ENCODE measurements at regions not wholly inside any gene's neighbourhood (a gene's known extent, or its start where the extent isn't known, plus 50 kb on each side); places are given as distances from the start of the nearest gene placed in this dataset.
"Not testable (repeated sequence)": the region's sequence is repeated elsewhere in the genome, so short reads cannot be mapped to it uniquely, and the experiment has no call there.

DNA sequence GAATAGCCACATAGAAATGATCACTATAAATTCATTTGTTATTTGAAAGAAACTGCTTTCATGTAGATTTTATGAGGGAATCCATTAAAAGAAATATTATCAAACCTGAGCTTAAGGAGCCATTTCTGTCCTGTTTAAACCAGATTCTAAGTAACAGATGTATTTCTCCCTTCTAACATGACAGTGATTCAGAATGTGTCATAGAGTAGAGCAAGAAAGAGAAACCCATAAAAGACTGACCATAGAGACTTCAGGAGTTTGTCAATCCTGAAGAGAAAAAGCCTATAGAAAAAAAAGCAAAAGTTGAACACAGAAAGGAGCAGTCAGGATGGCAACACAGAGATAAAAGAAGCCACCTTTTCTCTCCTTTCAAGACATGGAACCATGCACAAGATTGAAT lies 390.6 kb downstream of the PRIM2 start:
- in situ Hi-C loops (cut with MboI; ENCODE audit: low pct_unique_long_range_greater_than_20kb, low sequenced_read_pairs, unreplicated experiment), result not testable (repeated sequence)

DNA sequence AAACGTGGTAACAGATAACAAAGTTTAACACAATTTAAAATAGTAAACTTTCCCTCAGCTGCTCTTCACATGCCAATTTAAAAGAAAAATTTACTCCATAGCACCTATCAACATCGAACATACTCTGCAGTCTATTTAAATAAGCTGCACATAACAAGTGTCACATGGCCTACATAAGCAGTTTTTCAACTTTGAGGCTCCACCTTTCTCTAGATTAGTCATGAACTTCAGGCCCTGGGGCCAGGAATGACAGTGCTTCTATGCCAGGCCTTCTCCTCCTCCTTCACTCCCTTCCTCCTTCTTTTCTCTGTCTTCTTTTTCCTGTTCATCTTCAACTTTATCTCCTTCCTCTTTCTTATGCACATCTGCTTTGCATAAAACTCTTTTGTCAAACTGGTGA lies 405.1 kb downstream of the PRIM2 start:
- in situ Hi-C loops (cut with MboI; ENCODE audit: low pct_unique_long_range_greater_than_20kb, low sequenced_read_pairs, unreplicated experiment), result not testable (repeated sequence)

More for the DNA sequence above, 390.6 kb downstream of the PRIM2 start:
- not testable (repeated sequence) for DNase-seq (ENCODE audit: low spot score)

DNA sequence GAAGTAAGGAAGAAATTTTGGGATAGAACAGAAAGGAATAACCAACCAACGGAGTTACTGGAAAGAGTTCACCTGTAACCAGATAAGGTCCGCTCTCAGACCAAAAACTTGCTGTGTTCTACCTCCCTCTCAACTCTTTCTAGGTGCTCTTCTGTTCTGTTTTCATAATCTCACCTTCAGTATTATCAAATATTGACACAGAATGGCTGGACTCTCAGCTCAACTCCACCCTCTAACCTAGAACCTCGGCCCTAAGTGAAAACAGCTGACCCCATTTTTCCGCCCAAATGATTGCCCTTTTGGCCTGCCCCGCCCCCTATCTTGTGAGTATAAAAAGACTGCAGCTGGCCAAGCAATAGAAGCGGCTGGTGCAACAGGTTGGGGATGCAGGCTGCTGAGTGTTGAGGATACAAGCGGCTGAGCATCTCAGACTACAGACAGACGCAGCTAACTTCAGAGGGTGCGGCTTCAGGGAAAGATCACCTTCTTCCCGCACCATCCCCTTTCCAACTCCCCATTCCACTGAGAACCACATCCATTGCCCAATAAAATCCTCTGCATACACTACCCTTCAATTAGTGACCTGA lies 406.5 kb downstream of the PRIM2 start:
- DNase-seq (ENCODE audit: low spot score); in situ Hi-C loops (cut with MboI; ENCODE audit: low pct_unique_long_range_greater_than_20kb, low sequenced_read_pairs, unreplicated experiment): not testable (repeated sequence)

More for the DNA sequence above, 405.1 kb downstream of the PRIM2 start:
- not testable (repeated sequence) for DNase-seq (ENCODE audit: low spot score)

DNA sequence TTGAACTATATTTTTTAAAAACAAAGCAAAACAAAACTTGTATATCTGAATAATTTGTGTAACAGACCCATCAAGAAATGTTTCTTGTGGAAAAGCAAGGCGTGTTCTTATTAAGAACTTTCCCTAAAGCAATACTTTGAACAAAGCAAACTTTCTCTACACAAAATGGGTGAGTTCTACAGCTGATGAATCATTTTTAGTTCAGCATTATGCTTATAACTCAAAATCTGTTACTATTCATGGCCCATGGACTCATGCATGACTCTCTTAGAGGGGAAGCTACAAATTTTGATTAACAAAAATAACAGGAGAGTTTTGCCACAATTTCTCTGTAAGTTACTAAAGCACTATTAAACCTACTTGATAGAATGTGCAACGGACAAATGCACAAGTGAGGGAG lies 412.0 kb downstream of the PRIM2 start:
- in situ Hi-C loops (cut with MboI; ENCODE audit: low pct_unique_long_range_greater_than_20kb, low sequenced_read_pairs, unreplicated experiment); DNase-seq (ENCODE audit: low spot score): not testable (repeated sequence)

DNA sequence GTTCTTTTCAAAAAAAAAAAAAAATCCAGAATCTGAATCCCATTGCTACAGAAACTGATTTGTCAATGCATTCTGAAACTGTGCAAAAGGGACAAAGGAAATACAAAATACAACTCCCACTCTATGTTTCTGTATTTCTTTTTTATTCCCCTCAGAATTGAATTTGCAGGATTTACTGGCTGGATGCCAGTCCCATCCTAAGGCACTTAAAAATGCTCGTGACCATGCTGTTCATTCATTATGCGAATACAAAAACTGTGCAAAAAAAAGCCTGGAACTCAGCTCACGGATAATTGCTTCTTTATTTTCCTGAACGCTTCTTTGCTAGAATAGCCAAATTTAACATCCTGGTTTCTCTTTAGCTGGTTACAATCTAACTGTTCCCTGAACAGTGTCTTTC lies 413.3 kb downstream of the PRIM2 start:
- DNase-seq (ENCODE audit: low spot score); in situ Hi-C loops (cut with MboI; ENCODE audit: low pct_unique_long_range_greater_than_20kb, low sequenced_read_pairs, unreplicated experiment): not testable (repeated sequence)

DNA sequence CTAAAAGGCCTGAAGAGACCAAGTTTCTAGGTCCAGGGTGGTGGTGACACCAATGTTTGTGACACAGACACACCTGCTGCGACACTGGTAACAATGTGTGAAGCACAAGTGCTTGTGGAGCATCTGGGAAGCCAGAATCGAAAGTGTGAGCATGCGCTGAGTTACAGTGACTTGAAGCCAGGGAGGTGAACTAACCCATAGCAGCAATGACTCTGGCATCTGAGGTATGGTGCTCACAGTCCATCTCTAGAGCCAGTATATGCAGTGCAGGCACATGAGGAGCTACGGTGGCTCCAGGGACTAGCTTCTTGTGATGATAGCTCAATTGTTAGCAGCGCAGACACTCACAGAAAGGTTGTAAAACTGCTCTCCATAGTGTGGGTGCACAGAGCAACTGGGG lies 430.3 kb downstream of the PRIM2 start:
- DNase-seq (ENCODE audit: low spot score); in situ Hi-C loops (cut with MboI; ENCODE audit: low pct_unique_long_range_greater_than_20kb, low sequenced_read_pairs, unreplicated experiment): not testable (repeated sequence)

DNA sequence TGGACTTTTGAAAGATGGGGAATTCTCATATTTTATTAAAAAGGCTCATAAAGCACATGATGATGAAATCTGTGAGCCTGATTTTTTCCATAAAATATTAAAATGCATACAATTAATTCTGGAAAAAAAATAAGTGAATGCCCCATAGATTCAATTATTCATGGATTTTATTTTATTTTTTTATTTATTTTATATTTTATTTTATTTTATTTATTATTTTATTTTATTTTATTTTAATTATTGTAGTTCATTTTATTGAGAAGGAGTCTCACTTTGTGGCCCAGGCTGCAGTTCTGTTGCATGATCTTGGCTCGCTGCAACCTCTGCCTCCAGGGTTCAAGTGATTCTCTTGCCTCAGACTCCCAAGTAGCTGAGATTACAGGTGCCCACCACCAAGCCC lies 442.4 kb downstream of the PRIM2 start:
- DNase-seq (ENCODE audit: low spot score); in situ Hi-C loops (cut with MboI; ENCODE audit: low pct_unique_long_range_greater_than_20kb, low sequenced_read_pairs, unreplicated experiment): not testable (repeated sequence)

DNA sequence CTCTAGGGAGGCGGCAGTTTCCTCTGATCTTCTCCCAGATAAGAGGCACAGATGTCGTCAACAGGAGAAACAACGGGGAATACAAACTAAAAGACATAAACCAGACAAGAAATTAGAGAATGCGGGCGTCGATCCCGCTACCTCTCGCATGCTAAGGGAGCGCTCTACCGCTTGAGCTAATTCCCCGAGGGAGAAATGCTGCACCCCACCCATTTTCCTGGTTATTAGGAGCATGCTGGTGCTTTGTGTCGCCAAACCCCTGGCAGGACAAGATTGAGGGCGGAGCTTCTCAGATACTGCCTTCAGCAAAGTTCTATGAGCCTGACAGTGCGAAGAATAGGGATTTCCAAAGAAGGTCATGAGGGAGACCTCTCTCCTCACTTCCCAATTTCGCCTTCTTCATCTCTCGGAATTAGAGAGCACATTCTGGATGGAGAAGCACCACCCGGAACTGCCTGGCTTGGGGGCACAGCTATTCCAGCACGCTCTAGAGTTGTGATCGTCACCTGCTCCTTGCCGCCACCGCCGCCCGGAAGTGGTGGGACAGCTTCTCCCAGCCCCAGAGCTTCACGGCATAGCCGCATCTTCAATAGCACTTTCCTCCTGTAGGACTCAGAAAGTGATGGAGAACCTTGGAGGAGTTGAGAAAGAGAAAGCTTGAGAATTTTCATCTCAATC lies 475.4 kb downstream of the PRIM2 start:
- DNase-seq (ENCODE audit: low spot score); in situ Hi-C loops (cut with MboI; ENCODE audit: low pct_unique_long_range_greater_than_20kb, low sequenced_read_pairs, unreplicated experiment): not testable (repeated sequence)

DNA sequence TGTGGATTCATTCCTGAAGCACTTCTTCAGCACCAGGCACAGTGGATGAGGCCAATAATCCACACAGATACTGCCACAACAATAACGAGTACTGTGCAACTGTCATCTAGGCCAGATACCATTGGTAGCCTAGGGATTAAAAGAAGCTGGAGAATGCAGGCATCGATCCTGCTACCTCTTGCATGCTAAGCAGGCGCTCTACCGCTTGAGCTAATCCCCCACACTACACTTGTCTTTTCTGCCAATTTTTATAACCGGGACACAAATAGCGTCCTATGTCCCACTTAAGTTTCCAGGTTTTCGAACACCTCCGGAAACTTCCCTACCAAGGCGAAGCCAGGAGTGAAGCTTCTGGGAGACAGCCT lies 475.9 kb downstream of the PRIM2 start:
- in situ Hi-C loops (cut with MboI; ENCODE audit: low pct_unique_long_range_greater_than_20kb, low sequenced_read_pairs, unreplicated experiment); DNase-seq (ENCODE audit: low spot score): not testable (repeated sequence)

DNA sequence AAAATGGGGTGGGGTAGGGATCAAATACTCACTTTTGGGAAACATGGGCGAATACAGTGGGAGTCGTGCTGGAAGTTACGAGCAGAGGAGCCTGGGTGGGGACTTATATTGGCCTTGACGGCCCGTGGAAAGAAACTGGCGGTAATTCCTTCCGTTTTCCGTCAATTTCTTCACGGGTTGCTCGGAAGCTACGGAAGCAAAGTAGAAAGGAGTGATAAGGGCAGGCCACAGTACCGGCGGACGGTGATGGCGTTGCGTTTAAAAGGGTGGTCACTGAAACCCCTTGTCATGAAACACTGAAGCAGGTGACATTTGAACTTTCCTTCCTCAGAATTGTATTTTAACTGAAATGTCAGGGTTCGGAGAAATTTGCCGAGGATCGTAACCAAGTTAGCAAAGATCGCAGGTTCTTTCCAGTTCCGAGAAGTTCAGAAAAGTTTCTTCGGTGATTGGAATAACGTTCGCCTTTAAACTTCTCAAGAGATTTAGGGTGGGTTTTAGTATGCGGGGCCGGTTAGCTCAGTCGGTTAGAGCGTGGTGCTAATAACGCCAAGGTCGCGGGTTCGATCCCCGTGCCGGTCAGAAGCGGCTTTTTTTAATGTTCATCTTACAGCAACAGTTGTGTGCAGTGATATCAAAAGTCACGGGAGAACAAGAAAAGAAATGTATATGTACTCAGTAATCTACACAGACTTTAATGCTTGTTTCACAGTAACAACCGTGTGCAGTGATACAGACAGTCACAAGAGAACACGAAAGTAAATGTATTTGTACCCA lies 482.5 kb downstream of the PRIM2 start:
- in situ Hi-C loops (cut with MboI; ENCODE audit: low pct_unique_long_range_greater_than_20kb, low sequenced_read_pairs, unreplicated experiment); DNase-seq (ENCODE audit: low spot score): not testable (repeated sequence)

DNA sequence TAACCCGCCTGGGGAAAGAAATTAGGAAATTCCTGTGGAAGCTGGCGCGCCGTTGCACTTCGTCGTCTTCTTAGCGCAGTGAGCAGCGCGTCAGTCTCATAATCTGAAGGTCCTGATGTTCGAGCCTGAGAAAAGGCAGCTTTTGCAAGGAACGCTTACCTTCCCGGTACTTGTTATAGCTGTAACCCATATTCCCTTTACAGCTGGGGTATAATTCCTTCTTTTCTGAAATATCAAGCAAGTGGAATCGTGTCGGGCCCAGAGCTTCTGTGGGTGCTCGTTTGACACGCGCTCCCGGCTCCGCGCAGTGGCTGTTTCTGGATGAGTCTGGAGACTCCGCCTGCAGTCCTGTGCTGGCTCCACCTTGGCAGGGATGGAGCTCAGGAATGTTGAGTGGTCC lies 491.2 kb downstream of the PRIM2 start:
- DNase-seq (ENCODE audit: low spot score); in situ Hi-C loops (cut with MboI; ENCODE audit: low pct_unique_long_range_greater_than_20kb, low sequenced_read_pairs, unreplicated experiment): not testable (repeated sequence)

DNA sequence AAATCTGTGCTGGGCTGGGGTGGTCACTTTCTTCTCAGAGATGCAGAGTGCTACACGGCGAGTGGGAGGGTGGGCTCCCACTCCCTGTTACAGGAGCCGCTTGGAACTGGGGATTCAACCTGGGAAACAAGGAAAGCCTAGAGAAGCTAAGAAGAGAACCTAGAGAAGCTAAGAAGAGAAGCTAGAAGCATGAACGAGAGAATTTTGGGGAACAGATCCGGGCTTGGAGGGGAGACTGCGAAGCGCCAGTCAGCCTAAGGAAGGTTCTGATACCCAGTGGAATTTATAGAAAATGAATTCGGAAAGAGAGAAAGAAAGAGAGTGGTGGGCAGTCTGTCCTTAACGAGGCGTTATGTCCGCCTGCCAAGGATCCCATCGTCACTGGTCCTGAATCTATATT lies 492.0 kb downstream of the PRIM2 start:
- DNase-seq (ENCODE audit: low spot score); in situ Hi-C loops (cut with MboI; ENCODE audit: low pct_unique_long_range_greater_than_20kb, low sequenced_read_pairs, unreplicated experiment): not testable (repeated sequence)

DNA sequence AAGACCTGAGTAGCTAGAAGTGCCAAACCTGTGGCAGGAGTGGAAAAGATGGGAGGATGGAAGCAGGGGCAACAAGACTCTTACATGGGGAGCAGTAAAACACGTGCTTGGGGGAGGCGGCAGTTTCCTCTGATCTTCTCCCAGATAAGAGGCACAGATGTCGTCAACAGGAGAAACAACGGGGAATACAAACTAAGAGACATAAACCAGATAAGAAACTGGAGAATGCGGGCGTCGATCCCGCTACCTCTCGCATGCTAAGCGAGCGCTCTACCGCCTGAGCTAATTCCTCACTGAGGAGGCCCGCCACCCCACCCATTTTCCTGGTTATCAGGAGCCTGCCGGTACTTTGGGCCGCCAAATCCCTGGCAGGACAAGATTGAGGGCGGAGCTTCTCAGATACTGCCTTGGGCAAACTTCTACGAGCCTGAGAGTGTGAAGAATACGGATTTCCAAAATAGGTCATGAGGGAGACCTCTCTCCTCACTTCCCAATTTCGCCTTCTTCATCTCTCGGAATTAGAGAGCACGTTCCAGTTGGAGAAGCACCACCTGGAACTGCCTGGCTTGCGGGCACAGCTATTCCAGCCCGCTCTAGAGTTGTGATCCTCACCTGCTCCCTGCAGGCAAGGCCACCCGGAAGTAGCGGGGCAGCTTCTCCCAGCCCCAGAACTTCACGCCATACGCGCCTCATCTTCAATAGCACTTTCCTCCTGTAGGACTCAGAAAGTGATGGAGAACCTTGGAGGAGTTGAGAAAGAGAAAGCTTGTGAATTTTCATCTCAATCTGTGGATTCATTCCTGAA lies 496.0 kb downstream of the PRIM2 start:
- DNase-seq (ENCODE audit: low spot score); in situ Hi-C loops (cut with MboI; ENCODE audit: low pct_unique_long_range_greater_than_20kb, low sequenced_read_pairs, unreplicated experiment): not testable (repeated sequence)

DNA sequence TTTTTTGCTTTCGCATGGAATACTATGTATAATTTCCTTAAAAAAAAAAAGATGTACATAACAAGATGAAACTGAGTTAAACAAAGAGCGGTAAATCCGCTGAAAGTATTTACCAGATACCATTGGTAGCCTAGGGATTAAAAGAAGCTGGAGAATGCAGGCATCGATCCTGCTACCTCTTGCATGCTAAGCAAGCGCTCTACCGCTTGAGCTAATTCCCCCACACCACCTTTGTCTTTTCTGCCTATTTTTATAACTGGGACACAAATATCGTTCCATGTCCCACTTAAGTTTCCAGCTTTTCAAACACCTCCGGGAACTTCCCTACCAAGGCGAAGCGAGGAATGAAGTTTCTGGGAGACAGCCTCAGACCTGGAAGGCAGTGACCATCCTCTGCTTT lies 498.4 kb downstream of the PRIM2 start:
- in situ Hi-C loops (cut with MboI; ENCODE audit: low pct_unique_long_range_greater_than_20kb, low sequenced_read_pairs, unreplicated experiment); DNase-seq (ENCODE audit: low spot score): not testable (repeated sequence)

DNA sequence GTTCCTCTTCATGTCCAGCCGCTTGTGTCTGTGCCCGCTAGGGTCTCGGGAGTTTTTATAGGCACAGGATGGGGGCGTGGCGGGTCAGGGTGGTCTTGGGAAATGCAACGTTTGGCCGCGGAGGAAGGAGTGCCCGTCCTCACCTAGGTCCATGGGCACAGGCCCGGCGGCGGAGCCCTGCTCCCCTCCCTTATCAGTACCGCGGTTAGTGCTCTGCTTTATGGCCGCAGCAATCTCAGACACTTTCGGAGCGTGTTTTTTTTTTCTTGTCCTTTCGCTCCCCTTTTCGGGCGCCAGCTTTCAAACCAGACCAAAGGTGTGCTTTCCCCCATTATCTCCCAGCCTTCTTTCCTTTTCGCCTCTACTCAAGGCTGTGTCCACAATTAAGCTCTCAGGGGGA lies 503.9 kb downstream of the PRIM2 start:
- in situ Hi-C loops (cut with MboI; ENCODE audit: low pct_unique_long_range_greater_than_20kb, low sequenced_read_pairs, unreplicated experiment); DNase-seq (ENCODE audit: low spot score): not testable (repeated sequence)

DNA sequence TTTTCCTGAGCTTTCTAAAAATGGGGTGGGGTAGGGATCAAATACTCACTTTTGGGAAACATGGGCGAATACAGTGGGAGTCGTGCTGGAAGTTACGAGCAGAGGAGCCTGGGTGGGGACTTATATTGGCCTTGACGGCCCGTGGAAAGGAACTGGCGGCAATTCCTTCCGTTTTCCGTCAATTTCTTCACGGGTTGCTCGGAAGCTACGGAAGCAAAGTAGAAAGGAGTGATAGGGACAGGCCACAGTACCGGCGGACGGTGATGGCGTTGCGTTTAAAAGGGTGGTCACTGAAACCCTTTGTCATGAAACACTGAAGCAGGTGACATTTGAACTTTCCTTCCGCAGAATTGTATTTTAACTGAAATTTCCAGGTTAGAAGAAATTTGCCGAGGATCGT lies 505.0 kb downstream of the PRIM2 start:
- DNase-seq (ENCODE audit: low spot score); in situ Hi-C loops (cut with MboI; ENCODE audit: low pct_unique_long_range_greater_than_20kb, low sequenced_read_pairs, unreplicated experiment): not testable (repeated sequence)
